DMS79 treated with DMSO at 0.1 percent for 48 hours (cell line): ENCODE measurements at regions not wholly inside any gene's neighbourhood (a gene's known extent, or its start where the extent isn't known, plus 50 kb on each side); places are given as distances from the start of the nearest gene placed in this dataset.

Experiments used
- DNase-seq: peaks from one replicate; lab custom pipeline; 2025; lab: John Stamatoyannopoulos, UW

DNA sequence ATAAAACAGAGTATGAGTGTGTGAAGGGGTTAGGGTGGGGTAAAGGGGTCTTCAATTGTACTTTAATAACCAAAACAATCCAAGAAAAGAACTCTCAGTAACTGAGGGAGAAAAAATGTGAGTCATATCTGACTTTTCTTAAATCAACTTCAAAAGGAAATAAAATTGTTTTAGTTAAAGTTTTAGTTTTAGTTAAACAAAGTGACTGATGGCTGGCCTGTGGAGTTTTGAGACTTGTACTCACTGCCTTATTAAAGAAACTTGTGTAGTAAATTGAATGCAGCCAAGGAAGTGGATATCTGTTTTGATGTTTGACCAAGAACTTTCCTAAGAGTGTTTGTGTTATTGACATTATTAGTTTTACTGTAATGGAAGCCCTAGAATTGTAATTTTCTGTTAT is 2032.6 kb downstream of the MAT2B start:
- no peak for DNase-seq

- no peak for DNase-seq
These were observed 2054.2 kb downstream of the MAT2B start for GRCh38 chr5:165559645-165560044.

DNA sequence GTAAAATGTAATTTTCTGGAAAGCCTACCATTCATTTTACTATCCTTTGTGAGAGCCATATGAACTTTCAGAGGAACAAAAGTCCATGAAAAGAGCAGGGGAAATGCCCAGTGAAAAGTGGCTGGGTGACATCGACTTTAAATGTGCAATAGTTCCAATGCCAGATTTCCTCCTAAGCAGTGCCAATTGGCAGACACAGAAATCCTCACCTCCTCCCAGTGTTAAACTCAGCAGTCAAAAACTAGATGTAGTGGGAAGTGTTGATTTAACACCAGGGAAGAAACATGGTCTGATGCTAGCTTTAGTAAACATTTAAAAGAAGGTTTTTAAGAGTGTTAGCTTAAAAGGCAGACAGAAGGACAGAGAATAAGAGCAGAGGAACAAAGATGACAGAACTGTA is 2055.2 kb downstream of the MAT2B start:
- DNase-seq, result no peak

DNA sequence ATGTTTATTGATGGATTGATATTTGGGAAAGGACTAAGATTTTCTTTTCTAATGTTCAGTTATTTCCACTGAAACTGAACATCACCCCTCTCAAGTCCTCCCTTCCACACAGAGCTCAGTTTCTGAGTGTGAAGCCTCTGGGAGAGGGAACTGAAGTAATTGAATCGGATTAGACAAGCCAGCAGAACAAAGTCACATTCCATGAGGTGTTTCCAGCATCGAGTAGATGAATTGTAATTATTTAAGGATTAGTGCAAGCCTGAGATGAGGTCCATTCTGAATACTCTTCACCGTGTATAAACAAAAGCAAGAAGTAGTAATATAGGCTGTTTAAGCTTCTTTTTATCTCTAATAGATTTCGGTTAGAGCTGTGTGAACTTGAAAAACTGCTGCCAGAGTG is 2060.5 kb downstream of the MAT2B start:
- no peak for DNase-seq

GRCh38 chr5:165569551-165569950 is 2064.1 kb downstream of the MAT2B start:
- DNase-seq, result no peak

DNA sequence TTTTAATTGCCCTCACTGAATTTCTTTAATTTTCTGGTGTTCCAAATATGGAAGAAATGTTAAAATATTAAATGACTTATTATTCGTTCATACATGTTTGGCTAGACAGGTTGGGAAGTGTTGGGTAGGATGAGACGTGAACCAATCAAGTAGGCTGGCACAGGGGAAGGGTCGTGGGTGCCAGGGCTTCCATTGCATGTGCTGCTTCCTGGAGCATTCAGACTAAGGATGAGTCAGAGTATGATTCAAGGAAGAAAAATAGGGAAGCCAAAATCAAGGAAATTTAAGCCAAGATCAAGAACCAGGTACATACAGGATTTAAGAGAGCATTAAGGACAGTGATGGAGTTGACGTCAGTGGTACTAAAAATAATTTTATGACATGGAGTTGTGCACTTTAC is 2068.0 kb downstream of the MAT2B start:
- no peak for DNase-seq

DNA sequence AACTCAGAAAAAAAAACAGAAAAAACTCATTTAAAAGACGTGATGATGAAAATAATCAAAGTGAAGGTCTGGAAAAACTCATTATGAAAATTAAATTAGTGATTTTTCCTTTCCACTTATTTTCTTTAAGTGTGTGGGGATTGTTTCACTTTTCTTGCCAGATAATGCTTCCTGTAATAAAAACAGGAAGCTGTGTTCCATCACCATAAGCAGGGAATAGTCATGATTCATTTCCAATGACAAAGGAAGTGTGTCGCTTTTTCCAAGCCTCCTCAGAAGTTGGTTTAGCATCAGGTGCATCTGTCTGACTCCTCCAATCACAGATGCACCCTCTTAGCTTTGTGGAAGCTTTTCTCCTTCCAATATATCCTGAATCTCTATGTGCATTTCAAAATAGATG is 2068.7 kb downstream of the MAT2B start:
- DNase-seq, result no peak

DNA sequence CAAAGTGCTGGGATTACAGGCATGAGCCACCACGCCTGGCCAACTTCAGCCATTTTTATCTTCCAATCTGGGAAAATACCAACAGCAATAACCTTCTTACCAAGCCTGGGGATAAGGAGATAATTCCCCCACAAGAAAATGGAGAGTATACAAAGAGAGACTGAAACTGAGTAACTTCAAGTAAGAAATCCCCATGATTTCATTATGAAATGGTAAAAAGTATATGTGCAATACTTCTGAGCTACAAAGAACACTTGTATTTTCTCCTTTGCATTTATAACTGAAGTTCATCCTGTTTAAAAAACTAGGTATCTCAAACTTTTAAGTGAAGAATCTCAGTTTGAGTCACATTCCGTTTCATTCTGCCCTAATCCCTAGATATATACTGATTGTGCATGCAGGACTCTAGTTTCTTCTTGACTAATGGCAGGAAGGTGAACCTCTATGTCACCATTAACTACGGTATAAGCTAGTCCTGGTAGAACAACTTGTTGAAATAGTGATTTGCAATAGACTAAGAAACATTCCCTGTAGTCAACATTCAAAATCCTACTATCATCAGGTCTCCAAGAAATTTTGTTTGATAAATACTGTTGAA is 2071.4 kb downstream of the MAT2B start:
- DNase-seq, result no peak

DNA sequence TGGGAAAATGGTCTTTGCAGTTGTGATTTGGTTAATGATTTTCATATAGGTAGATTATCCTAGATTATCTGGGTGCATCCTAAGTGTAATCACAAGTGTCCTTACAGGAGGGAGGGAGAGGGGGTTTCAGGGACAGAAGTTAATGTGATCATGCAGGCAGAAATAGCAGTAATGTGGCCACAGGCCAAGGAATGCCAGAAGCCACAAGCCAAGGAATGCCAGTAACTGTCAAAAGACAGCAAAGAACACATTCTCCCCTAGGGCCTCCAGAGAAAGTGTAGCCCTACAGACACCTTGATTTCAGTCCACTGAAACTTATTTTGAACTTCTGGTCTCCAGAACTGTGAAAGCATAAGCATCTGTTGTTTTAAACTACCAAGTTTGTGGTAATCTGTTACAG is 2074.5 kb downstream of the MAT2B start:
- no peak for DNase-seq

DNA sequence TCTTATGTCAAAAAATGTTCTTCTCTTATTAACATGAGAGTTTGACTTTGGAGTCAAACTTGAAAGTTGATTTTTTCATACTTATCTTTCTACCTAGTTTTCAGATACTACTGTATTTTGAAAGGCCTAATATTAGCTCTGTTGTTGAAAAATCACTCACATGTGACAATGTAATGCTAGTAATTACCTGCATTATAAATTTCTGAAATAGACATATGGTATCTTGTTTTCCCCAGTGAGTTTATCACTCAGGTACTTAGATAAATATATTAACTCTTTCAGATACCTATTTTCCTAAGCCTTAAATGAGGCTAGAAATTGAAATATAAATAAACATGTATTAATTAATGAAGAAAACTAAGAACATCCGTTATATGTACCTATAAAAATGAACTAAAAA is 2089.3 kb downstream of the MAT2B start:
- DNase-seq, result no peak

DNA sequence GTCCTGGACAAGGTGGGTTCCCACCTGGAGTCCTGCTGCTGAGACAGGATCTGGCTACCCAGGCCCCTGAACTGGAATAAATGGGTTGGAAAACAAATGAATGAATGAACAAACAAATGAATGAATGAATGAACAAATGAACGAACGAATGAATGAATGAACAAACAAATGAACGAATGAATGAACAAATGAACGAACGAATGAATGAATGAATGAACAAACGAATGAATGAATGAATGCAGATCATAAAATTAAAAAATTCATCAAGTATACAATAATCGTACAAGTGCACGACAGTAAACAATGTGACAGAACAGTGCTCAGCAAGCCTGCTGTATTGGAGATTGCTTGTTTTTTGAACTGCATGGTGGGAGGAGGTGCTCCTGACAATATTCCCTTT is 2097.1 kb downstream of the MAT2B start:
- no peak for DNase-seq

- DNase-seq, result no peak
These were observed 2101.6 kb downstream of the MAT2B start for GRCh38 chr5:165607026-165607425.

- DNase-seq, result no peak
These were observed 2104.5 kb downstream of the MAT2B start for GRCh38 chr5:165609871-165610270.

DNA sequence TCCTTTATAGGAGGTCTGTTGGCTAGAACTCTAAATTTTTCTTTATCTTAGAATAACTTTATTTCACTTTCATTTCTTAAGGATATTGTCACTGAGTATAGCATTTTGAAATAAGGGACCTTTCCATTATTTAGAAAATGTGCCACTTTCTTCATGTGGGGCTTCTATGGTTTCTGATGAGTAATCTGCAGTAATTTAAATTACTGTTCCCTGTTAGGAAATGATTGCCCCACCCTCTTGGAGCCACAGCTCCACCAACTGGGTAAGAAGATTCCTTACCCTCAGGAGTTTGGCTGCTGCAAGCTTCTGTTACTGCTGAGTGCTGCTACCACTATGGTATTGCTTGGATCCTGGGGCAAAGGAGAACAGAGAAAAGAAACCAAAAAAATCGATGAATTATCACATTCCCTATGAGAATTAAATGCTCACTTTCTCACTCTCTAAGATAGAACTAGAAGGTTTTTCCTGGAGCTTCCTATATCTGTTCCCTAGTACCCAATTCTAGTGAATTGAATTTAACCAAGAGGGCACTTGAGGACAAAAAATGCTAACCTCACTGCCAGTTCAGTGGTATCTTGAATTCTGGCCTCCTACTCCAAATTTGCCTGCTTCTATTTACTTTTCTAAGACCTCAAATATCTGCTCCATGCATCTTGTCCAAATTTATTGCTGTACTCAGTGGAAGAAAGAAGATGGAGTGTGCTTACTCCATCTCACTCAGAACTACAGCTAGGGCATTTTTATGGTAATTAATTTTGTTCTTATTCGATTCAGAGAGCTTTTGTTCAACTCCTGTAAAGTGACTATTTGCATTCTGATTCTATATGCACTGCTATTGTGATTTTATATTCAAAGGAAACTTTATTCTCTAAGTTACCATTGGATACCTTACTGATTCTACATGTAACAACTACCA is 2111.3 kb downstream of the MAT2B start:
- DNase-seq, result no peak

DNA sequence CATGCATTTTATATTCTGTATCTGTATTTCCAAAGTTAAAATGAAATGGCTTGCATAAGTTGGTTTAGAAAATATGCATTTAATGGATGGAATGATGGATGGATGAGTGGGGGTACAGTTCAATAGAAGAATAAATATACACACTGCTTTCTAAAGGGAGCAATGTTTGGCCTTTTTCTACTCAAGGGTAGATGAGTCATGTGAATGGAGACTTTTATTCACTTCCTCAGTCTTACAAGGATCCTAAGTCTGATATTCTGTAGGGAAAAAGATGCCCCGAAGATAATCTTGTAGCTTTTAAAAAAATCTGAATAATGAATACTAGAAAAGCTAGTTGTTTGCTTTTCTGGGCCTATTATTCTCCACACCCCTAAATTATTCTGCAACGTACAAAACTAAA is 2112.1 kb downstream of the MAT2B start:
- DNase-seq, result no peak

DNA sequence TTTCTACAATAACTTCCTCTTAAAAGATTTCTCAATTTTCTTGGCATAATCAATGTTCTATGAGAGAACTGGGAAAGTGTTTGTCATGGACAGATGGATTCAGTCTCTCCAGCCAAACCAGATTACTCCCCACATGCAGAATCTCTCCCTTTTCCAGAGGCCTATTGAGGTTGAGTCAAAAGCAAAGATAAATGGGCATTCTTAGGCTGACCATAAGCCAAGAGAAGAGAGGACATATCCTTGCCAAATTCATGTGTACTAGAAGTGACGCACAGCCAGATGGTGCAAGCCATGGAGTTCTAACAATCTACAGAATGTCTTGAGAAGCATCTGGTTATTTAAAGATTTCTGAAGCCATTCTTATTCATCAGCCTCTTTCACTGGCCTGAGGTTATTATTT is 2115.0 kb downstream of the MAT2B start:
- DNase-seq, result no peak

DNA sequence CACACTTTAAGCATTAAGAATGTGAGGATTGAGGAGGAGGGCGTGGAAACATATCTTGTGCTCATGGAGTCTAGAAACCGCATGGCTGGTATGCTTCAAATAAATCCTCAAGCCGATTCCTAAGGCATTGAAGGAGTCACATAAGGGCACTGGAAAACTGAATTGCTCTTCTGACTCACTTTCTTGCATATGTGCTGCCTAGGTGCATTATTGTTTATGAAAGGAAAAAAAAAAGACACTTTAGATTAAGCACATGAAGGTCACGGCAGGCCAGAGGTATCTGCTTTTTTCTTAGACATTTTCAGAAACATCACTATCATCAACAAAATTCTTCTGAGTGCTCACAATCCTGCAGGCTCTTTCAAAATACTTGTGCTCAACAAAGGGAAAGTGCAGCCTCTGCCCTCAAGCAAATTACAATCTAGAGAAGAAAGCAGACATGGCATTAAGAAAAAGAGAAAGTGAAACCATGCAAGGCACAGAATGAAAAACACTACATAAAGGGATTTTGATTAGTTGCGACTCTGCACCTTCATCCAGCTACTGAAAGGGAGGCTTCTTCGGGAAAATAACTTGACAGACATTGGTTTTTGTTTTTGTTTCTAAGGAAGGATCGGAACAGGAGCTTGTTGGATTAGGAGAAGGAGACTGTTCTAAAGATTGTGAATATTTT is 2117.6 kb downstream of the MAT2B start:
- DNase-seq, result no peak

GRCh38 chr5:165624166-165624946 is 2118.9 kb downstream of the MAT2B start:
- no peak for DNase-seq

DNA sequence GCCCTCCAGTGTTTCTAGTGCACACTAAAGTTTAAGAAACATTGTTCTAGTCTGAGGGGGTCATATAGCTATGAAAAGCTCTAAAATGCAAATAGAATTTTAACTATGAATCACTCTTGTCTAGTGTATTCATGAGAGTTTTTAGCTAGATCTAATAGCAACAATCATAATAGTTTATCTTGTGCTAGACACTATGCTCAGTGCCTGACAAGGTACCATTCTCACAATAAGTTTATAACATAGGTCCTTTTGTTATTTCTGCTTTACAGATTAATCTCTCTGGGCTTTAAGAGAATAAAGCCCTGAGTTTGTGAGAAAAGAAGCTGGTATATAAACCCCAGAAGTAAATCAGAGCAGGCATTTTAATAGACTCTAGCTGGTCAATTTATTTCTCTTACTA is 2120.7 kb downstream of the MAT2B start:
- DNase-seq, result no peak

GRCh38 chr5:165627548-165628170 is 2122.2 kb downstream of the MAT2B start:
- DNase-seq, result no peak

- no peak for DNase-seq
These were observed 2124.9 kb downstream of the MAT2B start for GRCh38 chr5:165630261-165630778.

DNA sequence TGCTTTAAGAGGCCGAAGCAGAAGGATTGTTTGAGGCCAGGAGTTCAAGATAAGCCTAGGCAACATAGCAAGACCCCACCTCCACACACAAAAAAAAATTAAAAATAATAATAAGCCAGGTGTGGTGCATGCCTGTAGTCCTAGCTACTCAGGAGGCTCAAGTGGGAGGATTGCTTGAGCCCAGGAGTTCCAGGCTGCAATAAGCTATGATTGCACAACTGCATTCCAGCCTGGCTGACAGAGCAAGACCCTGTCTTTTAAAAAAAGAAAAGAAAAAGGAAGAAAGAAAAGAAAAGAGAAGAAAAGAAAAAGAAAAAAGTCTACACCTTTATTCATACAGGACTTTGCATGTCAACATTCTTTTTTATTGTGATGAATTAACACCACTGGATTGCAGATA is 2125.8 kb downstream of the MAT2B start:
- DNase-seq, result no peak
